ENCODE measurements at regions not wholly inside any gene's neighbourhood (a gene's known extent, or its start where the extent isn't known, plus 50 kb on each side); places are given as distances from the start of the nearest gene placed in this dataset.

DNA sequence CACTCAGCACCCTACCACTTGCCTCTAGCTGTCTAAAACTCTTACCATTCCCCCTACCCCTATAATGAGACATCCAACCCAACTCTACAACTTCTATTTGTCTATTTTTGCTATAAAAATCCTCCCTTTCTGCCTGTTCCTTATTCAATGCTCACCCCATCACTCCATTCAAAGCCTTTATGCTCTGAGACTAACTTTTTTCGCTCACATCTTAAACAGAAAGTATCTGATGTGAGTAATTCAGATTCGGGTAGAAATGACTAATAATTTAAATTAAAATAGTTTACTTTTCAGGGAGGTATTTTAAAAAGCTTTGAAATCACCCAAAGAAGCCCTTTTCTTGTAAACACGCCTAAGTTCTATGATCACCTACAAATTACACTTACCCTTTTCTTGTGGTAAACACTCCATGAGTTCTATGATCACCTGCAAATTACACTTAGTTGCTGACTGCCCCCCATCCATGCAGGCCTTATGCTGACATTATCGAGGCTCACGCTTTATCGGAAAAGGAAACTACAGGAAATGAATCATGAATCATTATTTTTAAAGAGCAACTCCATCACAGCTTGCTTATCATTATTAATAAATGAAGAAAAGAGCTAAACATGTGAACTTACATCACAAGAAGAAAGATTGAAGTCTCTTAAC is 168.7 kb upstream of the PPP1R2C start:
- DNase-seq: peak in 1 of 2 experiments; percentile 30

DNA sequence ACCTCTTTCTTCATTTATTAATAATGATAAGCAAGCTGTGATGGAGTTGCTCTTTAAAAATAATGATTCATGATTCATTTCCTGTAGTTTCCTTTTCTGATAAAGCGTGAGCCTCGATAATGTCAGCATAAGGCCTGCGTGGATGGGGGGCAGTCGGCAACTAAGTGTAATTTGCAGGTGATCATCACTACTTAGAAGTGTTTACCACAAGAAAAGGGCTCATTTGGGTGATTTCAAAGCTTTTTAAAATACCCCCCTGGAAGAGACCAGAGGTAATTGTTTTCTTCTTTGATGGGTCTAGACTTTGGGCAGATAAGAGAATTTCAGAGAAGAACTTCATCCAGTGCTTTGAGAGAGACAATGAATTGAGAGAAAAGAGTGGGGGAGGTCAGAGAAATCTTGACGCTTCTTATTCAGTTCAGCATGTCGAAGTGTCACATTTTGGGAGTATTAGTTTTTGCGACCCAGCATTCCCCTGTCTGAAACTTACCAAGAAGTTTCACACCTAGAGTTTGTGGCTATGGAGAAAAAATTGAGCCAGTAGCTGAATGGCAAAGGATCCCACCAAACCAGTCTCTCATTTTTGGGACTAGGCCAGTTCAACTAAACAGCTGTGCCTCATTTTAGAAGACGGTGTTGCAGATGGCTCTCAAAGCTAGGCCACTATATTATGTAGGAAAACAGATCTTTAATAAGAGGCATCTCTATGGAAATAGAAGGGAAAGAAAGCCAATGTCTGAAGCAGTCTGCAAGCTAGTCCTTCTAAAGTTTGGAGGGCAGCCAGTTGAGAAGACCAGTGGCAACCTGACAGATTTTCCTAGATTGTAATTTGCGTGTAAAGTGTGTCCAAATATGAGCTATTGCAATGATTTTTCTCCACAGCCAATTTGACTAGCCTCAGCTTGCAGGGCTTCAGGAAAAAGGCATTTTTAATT is 171.0 kb upstream of the PPP1R2C start:
- DNase-seq: peak in 1 of 2 experiments; percentile 51

DNA sequence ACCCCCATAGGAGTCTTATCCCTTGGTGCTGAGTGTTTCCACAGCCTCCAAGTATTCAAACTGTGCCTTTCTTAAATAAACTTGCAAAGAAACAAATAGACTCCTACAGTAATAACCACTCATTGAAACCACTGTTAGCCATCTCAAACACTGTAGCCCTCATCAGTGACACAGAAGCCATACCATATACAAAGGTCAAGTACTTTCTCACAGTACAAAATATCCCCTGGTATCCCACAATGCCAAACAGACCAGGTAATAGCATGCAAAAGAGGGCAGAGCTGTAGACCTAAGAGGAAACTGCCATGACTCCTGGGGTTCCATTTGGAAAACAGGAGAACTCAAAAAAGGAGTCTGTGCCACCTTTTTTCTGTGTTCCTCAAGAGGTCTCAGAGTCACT is 173.8 kb upstream of the PPP1R2C start:
- DNase-seq: no peak

DNA sequence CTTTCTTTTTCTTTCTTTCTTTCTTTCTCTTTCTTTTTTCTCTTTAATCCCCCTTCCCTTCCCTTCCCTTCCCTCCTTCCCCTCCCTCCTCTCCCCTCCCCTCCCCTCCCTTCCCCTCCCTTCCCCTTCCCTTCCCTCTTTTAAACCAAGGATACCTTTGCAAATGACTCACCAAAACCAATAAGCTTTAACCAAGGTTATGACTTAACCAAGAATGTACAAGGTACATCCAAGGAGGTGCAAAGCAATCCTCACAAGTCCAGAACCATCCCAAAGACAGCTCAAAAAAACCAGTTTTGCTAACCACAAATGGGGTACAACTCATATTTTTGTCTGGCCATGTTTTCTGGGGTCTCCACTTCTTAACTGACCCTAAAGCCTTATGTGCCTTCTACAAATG is 174.7 kb upstream of the PPP1R2C start:
- no peak for DNase-seq

DNA sequence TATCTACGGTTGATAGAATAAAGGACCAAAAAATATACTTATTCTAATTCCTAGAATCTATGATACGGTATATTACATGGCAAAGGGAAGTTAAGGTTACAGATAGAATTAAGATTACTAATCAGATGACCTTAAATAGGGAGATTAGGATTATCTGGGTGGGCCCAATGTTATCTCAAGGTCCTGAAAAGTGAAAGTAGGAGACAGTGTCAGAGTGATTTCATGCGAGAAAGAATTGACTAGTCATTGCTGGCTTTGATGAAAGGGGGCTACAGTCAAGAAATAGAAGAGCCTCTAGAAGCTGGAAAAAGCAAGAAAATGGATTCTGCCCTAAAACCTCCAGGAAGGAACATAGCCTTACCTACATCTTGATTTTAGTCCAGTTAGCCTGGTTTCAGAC is 176.9 kb upstream of the PPP1R2C start:
- no peak for DNase-seq

DNA sequence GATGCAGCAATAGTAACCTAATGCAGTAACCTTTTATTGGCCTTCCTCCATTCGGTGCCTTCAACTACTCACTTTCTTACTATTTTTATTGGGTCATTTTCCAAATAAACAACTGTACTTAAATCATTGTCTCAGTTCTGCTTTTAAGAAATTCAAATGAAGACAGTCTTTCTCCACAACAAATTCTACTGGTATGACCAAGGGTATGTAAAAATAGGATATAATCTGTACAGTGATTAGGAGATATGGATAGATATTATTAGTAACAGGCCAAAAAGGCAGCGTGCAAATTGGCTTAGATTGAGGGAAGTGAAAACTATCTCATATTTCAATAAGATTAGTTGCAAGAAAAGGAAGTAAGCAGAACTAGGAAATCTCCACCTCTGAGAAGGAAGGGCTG is 177.4 kb upstream of the PPP1R2C start:
- DNase-seq: no peak

DNA sequence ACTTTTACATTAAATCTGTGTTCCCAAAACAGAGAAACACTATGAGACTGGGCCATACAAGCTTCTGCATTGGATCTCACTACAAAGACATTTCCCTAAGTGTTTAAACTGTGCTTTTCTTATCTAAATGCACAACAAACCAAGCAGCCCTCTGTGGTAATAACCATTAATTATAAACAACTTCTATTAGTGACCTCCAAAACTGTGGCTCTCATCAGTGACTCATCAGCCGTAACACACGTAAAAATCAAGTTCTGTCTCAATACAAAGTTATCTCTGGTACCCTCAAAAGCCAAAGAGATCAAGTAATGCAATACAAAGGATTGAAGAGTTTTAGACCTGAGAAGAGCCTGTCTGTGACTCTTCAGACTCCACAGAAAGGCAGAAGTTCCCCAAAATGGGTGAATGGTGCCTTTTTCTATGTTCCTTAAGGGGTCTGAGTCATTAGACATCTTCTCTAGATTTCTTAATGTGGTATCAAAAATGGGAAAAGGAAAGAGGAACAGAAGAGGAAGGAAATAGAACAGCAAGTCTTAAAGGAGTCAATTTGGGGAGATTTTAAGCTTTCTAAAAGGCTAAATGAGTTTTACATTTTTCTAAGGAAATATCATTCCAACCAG is 189.8 kb upstream of the PPP1R2C start:
- no peak for DNase-seq

DNA sequence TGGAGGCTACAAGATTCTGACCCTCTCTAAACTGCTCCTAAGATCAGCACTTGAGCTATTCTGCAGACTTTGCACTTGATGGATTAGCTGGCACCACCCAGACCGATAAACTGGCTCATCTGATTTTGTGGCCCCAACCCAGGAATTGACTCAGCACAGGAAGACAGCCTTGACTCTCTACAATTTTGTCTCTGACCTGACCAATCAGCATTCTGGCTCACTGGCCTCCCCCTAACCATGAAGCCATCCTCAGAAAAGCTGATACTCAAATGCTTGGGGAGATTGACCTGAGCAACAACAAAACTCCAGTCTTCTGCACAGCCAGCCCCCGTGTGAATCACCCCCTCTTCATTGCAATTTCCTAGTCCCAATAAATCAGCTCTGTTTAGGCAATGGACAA is 195.4 kb upstream of the PPP1R2C start:
- no peak for DNase-seq

DNA sequence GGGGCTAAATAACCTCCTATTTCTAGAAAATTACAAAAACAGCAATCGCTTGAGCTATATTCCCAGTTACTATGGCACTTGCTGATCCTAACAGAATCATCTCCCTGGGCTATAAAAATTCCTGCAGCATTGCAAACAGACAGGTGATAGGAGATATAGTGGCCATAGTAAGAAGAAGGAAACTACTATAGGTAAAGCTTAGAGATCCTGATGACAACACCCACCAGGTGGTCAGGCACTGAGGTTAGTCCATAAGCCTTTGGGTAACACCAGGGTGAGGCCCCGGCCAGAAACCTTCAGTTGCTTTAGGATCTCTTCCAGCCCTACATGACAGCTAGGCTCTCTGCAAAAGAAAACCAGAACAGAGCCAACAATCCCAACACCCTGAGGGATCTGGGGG is 197.9 kb upstream of the PPP1R2C start:
- DNase-seq: no peak

DNA sequence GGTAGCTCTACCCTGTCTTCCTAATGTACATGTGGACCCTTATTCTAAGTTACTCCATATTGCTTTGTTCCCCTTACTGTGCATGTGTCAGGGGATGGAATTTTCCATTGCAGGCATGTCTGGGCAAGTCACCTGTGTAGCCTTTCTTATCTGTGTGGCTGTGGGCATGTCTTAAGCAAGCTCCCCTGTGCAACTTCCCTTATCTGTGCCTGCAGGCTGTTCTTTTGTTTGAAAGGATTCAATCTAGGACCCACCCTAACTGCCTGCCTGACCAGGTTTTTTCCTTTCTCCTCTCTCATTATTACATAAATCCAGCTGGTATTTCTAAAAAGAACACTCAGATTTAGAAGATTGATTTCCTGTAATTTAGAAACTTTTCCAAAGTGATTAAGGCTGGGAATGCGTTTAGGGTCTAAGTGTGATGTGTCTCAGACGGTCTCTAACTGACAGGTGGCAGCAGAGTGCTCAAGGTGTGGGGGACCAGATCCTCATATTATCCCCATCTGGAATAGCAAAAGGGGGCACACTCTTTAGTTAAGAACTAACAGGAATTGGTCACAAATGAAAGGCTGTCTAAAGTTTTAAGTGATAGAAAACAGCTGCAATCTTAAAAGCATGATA is 198.9 kb upstream of the PPP1R2C start:
- DNase-seq: no peak

DNA sequence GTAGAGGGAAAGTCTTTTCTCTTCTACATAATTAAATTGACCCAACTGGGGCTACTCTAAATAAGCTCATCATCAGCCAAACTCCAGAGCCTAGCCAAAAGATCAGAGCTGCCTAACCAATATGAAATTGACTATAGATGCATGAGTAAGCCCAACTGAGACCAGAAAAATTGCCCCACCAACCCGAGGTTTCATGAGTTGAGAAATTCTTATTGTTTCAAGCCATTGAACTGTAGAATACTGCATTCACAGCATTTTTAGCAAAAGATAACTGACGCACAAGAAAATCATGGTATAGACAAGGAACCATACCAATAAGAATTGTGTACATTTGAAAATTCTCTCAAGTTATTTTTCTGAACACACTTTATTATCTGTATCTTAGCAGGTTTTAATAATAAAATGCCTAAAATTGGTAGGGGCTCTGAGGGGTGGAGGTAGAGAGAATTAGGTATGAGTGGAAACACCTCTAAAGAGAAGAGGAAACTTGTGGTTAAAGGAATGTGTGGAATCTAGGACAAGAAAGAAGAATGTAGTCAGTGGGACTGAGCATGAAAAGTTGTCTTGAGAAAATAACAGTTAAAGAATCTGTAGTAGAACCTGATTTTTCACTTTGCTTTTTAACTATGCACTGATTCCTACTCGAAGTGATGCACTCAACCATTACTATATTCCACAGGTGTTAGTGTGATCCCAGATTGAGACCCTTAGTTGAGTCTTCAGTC is 200.9 kb upstream of the PPP1R2C start:
- no peak for DNase-seq

DNA sequence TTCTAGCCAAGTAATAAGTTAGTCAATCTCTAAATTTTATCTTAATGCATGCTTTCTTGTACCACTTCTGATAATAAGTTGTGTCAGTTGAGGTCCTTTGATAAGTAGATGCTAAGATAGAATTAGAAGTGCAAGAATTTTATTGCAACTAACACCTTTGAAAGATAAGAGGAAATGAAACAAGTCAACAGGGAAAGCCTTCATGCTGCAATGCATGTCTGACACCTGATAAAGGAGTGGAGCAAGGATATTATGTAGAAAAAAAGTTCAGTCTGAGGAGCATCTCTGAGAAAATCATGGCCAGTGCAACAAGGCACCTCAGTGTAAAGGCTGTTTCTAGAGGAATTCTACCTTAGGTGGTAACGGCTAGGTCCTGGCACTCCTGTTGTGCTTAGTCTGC is 210.7 kb upstream of the PPP1R2C start:
- DNase-seq: no peak

DNA sequence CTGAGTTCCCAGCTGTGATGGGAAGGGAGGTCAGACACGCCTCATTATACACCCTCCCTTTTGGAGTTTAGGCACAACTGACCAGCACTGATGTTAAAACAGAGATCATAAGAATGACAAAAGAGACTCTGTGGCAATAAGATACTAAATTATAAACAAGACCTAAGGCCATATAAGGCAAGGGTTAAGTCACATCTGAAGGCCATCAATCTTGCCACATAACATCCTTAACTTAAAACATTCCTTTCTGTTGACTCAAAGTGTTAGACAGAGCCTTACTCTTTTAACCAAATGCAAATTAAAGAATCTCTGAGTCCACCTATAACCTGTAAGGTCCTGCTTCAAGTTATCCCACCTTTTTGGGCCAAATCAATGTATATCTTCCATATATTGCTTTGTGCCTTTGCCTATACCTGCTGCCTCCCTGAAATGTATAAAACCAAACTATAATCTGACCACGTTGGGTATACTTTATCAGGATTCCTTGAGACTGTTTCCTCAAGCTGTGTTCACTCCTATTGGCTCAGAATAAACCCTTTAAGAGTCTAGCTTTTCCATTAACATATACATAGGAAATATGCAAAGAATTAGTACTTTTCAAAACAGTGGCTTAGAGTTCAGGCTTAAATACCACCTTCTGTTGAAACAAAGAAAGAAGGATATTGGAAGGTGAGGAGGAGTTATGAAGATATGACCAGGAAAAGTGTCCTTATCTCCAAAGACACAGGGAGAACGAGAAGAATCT is 214.4 kb upstream of the PPP1R2C start:
- no peak for DNase-seq

DNA sequence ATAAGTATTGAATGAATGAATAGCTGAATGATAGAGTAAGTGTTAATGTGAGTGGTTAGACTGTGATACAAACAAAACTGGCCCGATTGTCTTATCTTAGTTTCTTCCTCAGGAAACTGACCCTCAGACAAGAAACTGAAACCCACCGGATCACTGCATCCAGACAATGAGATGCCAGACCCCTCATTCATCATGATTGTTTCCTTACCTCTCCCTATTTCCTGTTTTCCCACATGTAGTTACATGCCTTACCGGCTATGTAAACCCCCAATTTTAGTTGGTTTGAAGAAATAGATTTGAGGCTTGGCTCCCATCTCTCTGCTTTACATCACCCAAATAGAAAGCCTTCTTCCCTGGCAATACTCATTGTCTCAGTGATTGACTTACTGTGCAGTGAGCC is 218.9 kb upstream of the PPP1R2C start:
- DNase-seq: no peak

DNA sequence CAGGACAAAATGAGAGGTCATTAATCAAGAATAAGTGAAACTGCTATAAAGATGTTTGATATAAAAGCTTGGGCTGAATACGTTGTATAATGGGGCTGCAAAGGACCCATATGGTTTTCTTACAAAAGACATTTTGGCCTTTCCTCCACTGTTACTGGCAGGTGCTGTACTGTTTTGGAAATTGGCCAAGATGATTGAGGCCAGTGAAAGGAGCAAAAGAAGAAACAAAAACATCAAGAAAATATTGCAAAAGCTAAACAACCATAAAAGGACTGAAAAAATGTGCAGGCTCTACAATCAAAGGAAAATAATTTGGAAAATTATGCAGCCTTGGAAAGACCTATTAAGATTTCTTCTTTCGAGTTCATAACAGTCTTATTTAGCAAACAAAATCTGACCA is 222.2 kb upstream of the PPP1R2C start:
- DNase-seq: no peak

DNA sequence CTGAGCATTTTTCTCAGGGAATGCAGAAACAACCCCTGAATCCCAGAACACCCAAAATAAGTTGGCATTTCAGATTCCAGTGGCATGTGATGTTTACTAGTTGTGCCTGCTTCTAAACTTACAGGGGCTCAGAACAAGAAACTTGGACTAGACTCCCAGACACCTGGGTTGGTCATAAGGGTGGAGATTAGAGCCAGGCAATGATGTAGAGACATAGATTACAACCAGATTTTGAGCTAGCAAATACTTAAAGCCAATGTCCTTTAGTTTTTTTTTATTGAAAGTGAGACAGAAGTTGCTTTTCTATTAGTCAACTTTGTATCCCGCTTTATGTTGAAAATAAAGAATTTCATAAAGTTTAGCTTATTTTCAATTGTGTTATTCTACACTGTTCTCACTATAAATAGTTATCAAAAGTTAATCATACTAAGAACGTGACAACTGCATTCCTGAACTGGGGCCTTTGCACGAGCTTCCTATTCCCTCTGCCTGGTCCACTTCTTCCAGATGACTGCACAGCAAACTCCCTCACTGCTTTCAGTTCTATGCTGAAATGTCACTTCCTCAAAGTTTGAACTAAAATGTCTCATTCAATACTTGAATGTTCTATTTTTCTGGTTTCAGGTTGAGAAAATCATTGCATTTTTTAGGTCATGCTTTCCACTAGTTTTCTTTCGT is 224.7 kb upstream of the PPP1R2C start:
- no peak for DNase-seq

DNA sequence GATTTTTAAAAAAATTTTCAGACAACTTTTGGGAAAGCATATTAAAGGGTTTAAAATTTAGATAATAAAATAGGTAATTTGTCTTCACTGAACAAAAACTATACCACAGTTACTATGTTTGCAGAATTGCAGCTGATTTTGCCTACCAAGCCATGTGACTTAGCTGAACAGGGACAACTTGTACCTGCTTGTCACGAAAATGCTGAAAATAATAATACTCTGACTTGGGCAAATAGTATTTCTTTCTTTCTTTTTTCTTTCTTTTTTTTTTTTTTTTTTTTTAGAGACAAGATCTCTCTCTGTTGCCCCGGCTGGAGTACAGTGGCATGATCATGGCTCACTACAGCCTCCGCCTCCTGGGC is 225.2 kb upstream of the PPP1R2C start:
- DNase-seq: no peak

DNA sequence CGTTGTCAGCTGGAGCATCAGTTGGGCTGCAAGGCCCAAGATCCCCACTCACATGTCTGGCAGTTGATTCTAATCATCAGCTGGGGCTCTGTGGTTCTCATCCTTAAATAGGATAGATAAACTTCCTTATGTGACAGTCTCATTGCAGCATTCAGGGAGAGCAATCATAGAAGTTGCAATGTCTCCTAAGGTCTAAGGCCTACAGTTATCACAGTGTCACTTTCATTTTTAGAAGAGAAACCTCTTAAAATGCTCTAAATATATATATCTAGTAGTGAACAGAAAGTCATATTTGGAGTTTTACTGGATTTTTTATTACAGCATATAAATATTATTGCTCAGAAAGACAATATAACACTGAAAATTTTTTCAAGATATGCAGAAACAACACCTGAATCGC is 226.0 kb upstream of the PPP1R2C start:
- DNase-seq: no peak

DNA sequence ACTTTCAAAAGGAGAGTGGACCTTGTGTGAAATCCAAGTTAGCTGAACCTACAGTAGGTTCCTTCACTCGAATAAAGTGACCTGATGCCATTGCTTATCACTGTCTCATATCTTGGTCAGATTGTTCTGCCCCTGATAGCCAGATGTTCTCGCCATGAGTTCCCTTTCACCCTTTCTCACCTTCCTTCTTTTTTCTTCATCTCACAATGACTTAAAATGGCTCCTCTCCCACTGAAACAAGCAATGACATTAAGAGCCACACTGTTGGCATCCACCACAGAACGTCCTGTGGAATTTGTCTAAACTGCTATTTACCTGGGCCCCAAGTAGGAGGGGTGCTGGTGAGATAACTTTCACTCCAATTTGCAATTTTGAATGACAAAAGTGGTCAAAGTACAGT is 227.6 kb upstream of the PPP1R2C start:
- DNase-seq: no peak

DNA sequence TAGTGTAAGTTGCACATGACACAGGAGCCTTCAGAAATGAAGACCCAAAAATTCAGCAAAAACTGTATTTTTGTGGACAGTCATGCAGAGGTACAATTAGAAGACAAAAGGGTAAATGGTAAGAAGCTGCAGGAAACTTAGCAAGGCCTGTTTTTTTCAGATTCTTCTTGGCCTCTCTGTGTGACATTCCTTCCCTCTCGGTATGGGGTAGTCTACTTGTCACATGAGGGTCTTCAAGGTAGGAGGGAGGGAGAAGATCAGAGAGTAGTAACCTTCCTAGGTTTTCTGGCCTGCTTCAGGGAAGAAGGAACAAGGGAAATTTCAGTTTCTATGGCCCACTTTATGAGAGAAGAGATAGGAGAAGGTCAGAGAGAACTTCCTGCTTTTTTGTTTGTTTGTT is 230.4 kb upstream of the PPP1R2C start:
- DNase-seq: no peak

DNA sequence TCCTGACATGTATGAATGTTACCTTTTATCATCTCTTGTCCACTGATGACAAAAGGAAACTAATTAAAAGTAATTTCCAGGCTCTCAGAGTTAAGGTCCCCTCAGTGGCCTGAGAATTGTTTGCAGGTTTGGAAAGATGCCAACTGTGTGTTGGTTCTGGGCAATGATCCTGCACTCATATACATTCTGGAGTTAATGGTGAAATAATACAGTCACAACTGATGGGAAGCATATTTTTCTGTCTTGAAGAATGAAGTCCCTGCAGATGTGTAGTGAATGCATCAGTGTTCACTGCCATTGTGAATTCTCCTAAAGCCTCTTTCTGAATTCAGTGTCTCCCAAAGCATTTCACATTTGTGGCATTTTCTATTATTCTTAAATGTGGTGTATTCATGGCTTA is 238.1 kb upstream of the PPP1R2C start:
- no peak for DNase-seq

DNA sequence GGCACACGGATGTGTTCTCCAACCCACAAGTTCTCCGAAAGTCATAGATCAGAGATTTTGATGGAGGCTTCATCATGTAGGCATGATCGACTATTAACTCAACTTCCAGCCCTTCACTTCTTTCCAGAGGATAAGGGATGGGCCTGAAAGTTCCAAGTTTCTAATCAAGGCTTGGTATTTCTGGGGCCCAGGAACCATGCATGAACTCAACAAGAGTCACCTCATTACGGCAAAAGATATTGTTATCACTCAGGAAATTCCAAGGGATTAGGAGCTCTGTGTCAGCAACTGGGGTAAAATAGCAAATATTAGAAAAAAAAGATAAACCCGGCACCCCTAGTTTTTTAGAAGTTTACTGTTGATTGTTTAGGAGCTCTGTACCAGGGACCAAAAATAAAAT is 240.1 kb upstream of the PPP1R2C start:
- DNase-seq: no peak

All from stimulated activated CD4-positive, alpha-beta T cell treated with anti-CD3 and anti-CD28 coated beads, Interleukin-4, amount 100 ng/mL, for 4 hours (primary cell).